Neural cell (in vitro differentiated cells): ENCODE measurements at regions not wholly inside any gene's neighbourhood (a gene's known extent, or its start where the extent isn't known, plus 50 kb on each side); places are given as distances from the start of the nearest gene placed in this dataset.

Experiments
- CTCF ChIP-seq: fragments of 450-650 bp; IDR thresholded peaks from 2 replicates; pipeline ENCODE4 v1.5.1; 2014; ENCODE audit warnings: antibody characterized with exemption, mild to moderate bottlenecking, moderate library complexity; ENCODE audit not compliant: poor library complexity, severe bottlenecking
- EZH2 ChIP-seq: fragments of 200-600, 300-800 bp; shearing (Covaris generic), sonication (generic); IDR thresholded peaks from 2 replicates; pipeline ENCODE4 v1.6.1; 2014; ENCODE audit warnings: antibody characterized with exemption, low read length, borderline replicate concordance, mild to moderate bottlenecking; ENCODE audit not compliant: insufficient read depth, poor library complexity, severe bottlenecking
- MXI1 ChIP-seq: fragments of 450-650 bp; conservative IDR thresholded peaks from 2 replicates; pipeline ENCODE4 v1.6.1; 2014; ENCODE audit warnings: antibody characterized with exemption, mild to moderate bottlenecking; ENCODE audit not compliant: poor library complexity, severe bottlenecking
- POLR2AphosphoS5 ChIP-seq: IDR thresholded peaks from 2 replicates; pipeline ENCODE4 v1.6.1; 2012
- RAD21 ChIP-seq: fragments of 450-650 bp; conservative IDR thresholded peaks from 2 replicates; pipeline ENCODE4 v1.6.1; 2014; ENCODE audit warnings: antibody characterized with exemption, mild to moderate bottlenecking, moderate library complexity
- REST ChIP-seq: IDR thresholded peaks from 2 replicates; pipeline ENCODE4 v1.6.1; 2012; ENCODE audit warnings: borderline replicate concordance
- SMC3 ChIP-seq: fragments of 450-650 bp; conservative IDR thresholded peaks from 2 replicates; pipeline ENCODE4 v1.6.1; 2014; ENCODE audit warnings: antibody characterized with exemption, mild to moderate bottlenecking, moderate library complexity; ENCODE audit not compliant: poor library complexity

GRCh38 chr14:62187265-62187664 is 425.0 kb downstream of the SNAPC1 start:
- no peak for TF ChIP-seq CTCF
- TF ChIP-seq POLR2AphosphoS5: no peak
- TF ChIP-seq EZH2: no peak
- TF ChIP-seq RAD21: no peak
- TF ChIP-seq SMC3: no peak
- no peak for TF ChIP-seq MXI1
- no peak for TF ChIP-seq REST
